ENCODE measurements at regions not wholly inside any gene's neighbourhood (a gene's known extent, or its start where the extent isn't known, plus 50 kb on each side); places are given as distances from the start of the nearest gene placed in this dataset.

DNA sequence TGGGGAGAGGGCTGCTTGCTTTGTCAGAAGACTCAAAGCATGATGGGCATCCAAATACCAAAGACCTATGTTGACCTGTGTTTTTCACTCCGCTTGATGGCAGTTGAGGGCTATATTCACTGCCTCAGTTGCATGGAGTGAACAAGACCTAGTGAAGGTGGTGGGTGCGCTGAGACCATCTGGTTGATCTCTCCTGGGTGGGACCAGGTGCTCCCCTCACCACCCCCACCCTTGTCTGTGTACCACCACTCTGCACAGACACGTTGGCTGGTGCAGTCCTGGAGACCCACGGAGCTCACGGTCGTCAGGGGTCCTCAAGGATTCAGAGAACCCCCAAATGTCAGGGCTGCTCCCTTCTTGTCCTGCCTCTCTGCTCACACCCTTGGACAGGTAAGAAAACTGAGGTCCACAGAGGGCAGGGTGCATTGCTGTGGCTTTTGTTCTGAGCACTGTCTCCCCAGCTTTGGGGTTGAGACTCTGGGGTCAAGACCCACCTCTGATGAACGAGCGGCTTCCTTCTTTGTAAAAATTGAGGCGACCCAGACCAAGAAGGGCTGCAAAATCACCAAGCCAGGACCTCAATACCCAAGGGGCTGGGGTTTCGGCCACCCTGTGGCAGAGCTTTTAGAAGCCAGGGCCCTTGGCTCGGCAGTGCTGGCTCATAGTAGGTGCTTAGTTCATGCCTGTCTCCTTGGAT, 166.3 kb upstream of the RTL1 start:
- TF ChIP-seq, protein P1, sequence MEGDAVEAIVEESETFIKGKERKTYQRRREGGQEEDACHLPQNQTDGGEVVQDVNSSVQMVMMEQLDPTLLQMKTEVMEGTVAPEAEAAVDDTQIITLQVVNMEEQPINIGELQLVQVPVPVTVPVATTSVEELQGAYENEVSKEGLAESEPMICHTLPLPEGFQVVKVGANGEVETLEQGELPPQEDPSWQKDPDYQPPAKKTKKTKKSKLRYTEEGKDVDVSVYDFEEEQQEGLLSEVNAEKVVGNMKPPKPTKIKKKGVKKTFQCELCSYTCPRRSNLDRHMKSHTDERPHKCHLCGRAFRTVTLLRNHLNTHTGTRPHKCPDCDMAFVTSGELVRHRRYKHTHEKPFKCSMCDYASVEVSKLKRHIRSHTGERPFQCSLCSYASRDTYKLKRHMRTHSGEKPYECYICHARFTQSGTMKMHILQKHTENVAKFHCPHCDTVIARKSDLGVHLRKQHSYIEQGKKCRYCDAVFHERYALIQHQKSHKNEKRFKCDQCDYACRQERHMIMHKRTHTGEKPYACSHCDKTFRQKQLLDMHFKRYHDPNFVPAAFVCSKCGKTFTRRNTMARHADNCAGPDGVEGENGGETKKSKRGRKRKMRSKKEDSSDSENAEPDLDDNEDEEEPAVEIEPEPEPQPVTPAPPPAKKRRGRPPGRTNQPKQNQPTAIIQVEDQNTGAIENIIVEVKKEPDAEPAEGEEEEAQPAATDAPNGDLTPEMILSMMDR (conservative IDR thresholded peaks at IDR 0.05), result no peak
- no peak for TF ChIP-seq ZFX (IDR thresholded peaks at IDR 0.05)
